ENCODE measurements at regions not wholly inside any gene's neighbourhood (a gene's known extent, or its start where the extent isn't known, plus 50 kb on each side); places are given as distances from the start of the nearest gene placed in this dataset.

- no peak for FAIRE-seq
- DNase-seq = no peak
These were observed 1007.0 kb upstream of the LRFN5 start for GRCh38 chr14:40599725-40600124.

GRCh38 chr14:40581264-40581663, 1025.4 kb upstream of the LRFN5 start:
- 21 to 25% methylated on average over 3 of the region's 3 CpGs for WGBS, 2 donors
- FAIRE-seq = no peak

More at GRCh38 chr14:40599725-40600124, 1007.0 kb upstream of the LRFN5 start:
- Histone ChIP-seq H3K4me3 (no peak overlapping the region), H3K27ac (no peak overlapping the region), H3K27me3 (no peaks in the 10 kb centered on the region), H3K4me1 (no peaks in the 10 kb centered on the region), H3K9me3 (no peaks in the 10 kb centered on the region), H3K36me3 (no peaks in the 10 kb centered on the region)
- intact Hi-C loops (cut with DNase I) = no loop called here
- TF ChIP-seq CTCF (IDR thresholded peaks at IDR 0.05) = no peak
- no peak for ATAC-seq

GRCh38 chr14:40576880-40577478, 1029.7 kb upstream of the LRFN5 start:
- no peak for FAIRE-seq
- Histone ChIP-seq H3K4me1 (no peaks in the 10 kb centered on the region), H3K27ac (no peak overlapping the region), H3K27me3 (no peaks in the 10 kb centered on the region), H3K4me3 (no peak overlapping the region), H3K9me3 (no peaks in the 10 kb centered on the region), H3K36me3 (no peaks in the 10 kb centered on the region)
- no peak for ATAC-seq
- intact Hi-C loops (cut with DNase I) = no loop called here
- TF ChIP-seq CTCF (IDR thresholded peaks at IDR 0.05) = no peak
- no peak for DNase-seq
- WGBS, 2 donors = 45 to 48% methylated on average over 4 of the region's 4 CpGs

More at GRCh38 chr14:40581264-40581663, 1025.4 kb upstream of the LRFN5 start:
- H3K36me3 ChIP-seq = no peaks in the 10 kb centered on the region
- TF ChIP-seq CTCF (IDR thresholded peaks at IDR 0.05) = no peak
- H3K27me3 ChIP-seq = no peaks in the 10 kb centered on the region
- H3K9me3 ChIP-seq = peaks cover 0 to 3% (median 0%) of the 10 kb centered on the region in 4 donors
- H3K27ac ChIP-seq = no peak overlapping the region
- no peak overlapping the region for H3K4me3 ChIP-seq
- ATAC-seq = no peak
- no peak for DNase-seq
- no peaks in the 10 kb centered on the region for H3K4me1 ChIP-seq
- intact Hi-C loops (cut with DNase I) = no loop called here

GRCh38 chr14:40574780-40575179, 1031.9 kb upstream of the LRFN5 start:
- no peak for ATAC-seq
- no peak for FAIRE-seq
- Histone ChIP-seq H3K36me3 (no peaks in the 10 kb centered on the region), H3K27me3 (no peaks in the 10 kb centered on the region), H3K4me3 (no peak overlapping the region), H3K9me3 (no peaks in the 10 kb centered on the region), H3K4me1 (no peaks in the 10 kb centered on the region), H3K27ac (no peak overlapping the region)
- intact Hi-C loops (cut with DNase I) = no loop called here
- TF ChIP-seq CTCF (IDR thresholded peaks at IDR 0.05) = no peak
- WGBS, 2 donors = 20% methylated on average over 3 of the region's 3 CpGs
- DNase-seq = no peak

GRCh38 chr14:40525314-40525713, 1081.4 kb upstream of the LRFN5 start:
- H3K9me3 ChIP-seq = no peaks in the 10 kb centered on the region
- no peak overlapping the region for H3K4me3 ChIP-seq
- ATAC-seq (no peak), FAIRE-seq (no peak), DNase-seq (no peak)
- TF ChIP-seq CTCF (IDR thresholded peaks at IDR 0.05) = no peak
- no peaks in the 10 kb centered on the region for H3K4me1 ChIP-seq
- 30 to 43% methylated on average over 1 of the region's 1 CpG for whole genome bisulfite sequencing, 2 donors
- H3K36me3 ChIP-seq = no peaks in the 10 kb centered on the region
- intact Hi-C loops (cut with DNase I) = no loop called here
- no peak overlapping the region for H3K27ac ChIP-seq
- no peaks in the 10 kb centered on the region for H3K27me3 ChIP-seq

Measured in pancreas (tissue), 10 donors.